ENCODE measurements at regions not wholly inside any gene's neighbourhood (a gene's known extent, or its start where the extent isn't known, plus 50 kb on each side); places are given as distances from the start of the nearest gene placed in this dataset.

- Mint-ChIP-seq H3K4me3 (no peak overlapping the region), H3K4me1 (no peaks in the 10 kb centered on the region), H3K27me3 (ENCODE audit: low read depth) (no peaks in the 10 kb centered on the region), H3K27ac (no peak overlapping the region), H3K36me3 (ENCODE audit: low read depth) (no peaks in the 10 kb centered on the region), H3K9me3 (peaks cover 8% of the 10 kb centered on the region)
- no peak for TF ChIP-seq CTCF (IDR thresholded peaks at IDR 0.05; ENCODE audit: unreplicated experiment in 3 of 3)
Measured at GRCh38 chr1:88217386-88217785, 466.7 kb upstream of the PKN2 start.

- Mint-ChIP-seq H3K4me1 (no peaks in the 10 kb centered on the region), H3K36me3 (ENCODE audit: low read depth) (no peaks in the 10 kb centered on the region), H3K4me3 (no peak overlapping the region), H3K27me3 (ENCODE audit: low read depth) (peaks cover 4% of the 10 kb centered on the region), H3K9me3 (peaks cover 8% of the 10 kb centered on the region), H3K27ac (no peak overlapping the region)
- no peak for TF ChIP-seq CTCF (IDR thresholded peaks at IDR 0.05; ENCODE audit: unreplicated experiment in 3 of 3)
Measured at GRCh38 chr1:88219521-88219920, 464.6 kb upstream of the PKN2 start.

DNA sequence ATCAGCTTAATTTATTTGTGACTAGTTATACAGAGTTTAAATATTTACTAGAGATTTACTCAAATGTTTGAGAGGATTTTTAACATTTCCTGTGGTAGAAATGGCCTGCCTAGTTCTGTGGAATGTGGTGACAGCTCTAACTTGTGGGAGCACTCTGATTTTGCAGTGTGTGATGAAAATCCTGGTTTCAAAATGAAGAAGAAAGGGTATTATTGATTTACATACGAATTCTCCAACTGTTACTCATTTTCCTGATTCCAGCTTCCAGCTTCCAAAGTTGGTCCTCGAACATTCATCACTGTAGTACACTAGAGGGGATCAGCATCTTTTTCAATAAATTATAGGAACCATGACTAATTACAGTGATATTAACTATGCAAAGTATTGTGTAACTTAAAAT is 462.7 kb upstream of the PKN2 start:
- H3K9me3 Mint-ChIP-seq, result no peaks in the 10 kb centered on the region
- H3K27ac Mint-ChIP-seq, result no peak overlapping the region
- H3K27me3 Mint-ChIP-seq (ENCODE audit: low read depth), result peaks cover 4% of the 10 kb centered on the region
- H3K4me1 Mint-ChIP-seq, result no peaks in the 10 kb centered on the region
- no peak overlapping the region for H3K4me3 Mint-ChIP-seq
- no peaks in the 10 kb centered on the region for H3K36me3 Mint-ChIP-seq (ENCODE audit: low read depth)
- no peak for TF ChIP-seq CTCF (IDR thresholded peaks at IDR 0.05; ENCODE audit: unreplicated experiment in 3 of 3)

- Mint-ChIP-seq H3K36me3 (ENCODE audit: low read depth) (no peaks in the 10 kb centered on the region), H3K27me3 (ENCODE audit: low read depth) (peaks cover 4% of the 10 kb centered on the region), H3K4me3 (no peak overlapping the region), H3K4me1 (no peaks in the 10 kb centered on the region), H3K27ac (no peak overlapping the region), H3K9me3 (no peaks in the 10 kb centered on the region)
- TF ChIP-seq CTCF (IDR thresholded peaks at IDR 0.05; ENCODE audit: unreplicated experiment in 3 of 3), result no peak
Measured at GRCh38 chr1:88224906-88225305, 459.2 kb upstream of the PKN2 start.

GRCh38 chr1:88228114-88228513 is 456.0 kb upstream of the PKN2 start:
- Mint-ChIP-seq H3K4me1 (no peaks in the 10 kb centered on the region), H3K27ac (no peak overlapping the region), H3K4me3 (no peak overlapping the region), H3K36me3 (ENCODE audit: low read depth) (no peaks in the 10 kb centered on the region), H3K9me3 (no peaks in the 10 kb centered on the region), H3K27me3 (ENCODE audit: low read depth) (no peaks in the 10 kb centered on the region)
- peak; percentile 19 to 28 (median 25) for TF ChIP-seq CTCF (IDR thresholded peaks at IDR 0.05; ENCODE audit: unreplicated experiment in 3 of 3)

DNA sequence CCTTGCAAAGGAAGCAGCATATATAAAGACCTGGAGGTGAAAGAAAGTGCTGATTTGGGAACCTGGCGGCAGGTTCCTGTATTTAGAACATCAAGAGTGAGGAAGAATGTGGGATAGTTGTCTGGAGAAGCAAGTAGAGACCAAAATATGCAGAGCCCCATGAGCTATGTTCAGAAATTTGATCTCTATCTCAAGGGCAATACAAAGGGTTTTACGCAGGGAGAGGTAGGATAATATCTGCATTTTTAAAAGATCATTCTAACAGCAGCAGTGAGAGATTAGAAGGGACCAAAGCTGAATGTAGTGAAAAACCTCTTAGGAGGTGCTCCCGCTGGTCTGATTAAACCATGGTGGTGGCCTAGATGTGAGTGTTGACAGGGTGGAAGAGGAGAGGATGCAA is 453.9 kb upstream of the PKN2 start:
- H3K9me3 Mint-ChIP-seq, result no peaks in the 10 kb centered on the region
- no peak for TF ChIP-seq CTCF (IDR thresholded peaks at IDR 0.05; ENCODE audit: unreplicated experiment in 3 of 3)
- H3K27ac Mint-ChIP-seq, result no peak overlapping the region
- no peaks in the 10 kb centered on the region for H3K27me3 Mint-ChIP-seq (ENCODE audit: low read depth)
- no peaks in the 10 kb centered on the region for H3K36me3 Mint-ChIP-seq (ENCODE audit: low read depth)
- no peak overlapping the region for H3K4me3 Mint-ChIP-seq
- H3K4me1 Mint-ChIP-seq, result no peaks in the 10 kb centered on the region

All from nephron (organoid).